HFFc6 (cell line): ENCODE measurements at regions not wholly inside any gene's neighbourhood (a gene's known extent, or its start where the extent isn't known, plus 50 kb on each side); places are given as distances from the start of the nearest gene placed in this dataset.

Experiments
- DNase-seq: peaks from one replicate; pipeline ENCODE4 v3.0.0-alpha.2; 2018
- H3K27ac Mint-ChIP-seq: 2 replicates; pipeline ENCODE4 v1.8.0; 2020; ENCODE audit warnings: mild to moderate bottlenecking, mixed read lengths
- H3K27me3 Mint-ChIP-seq: 2 replicates; pipeline ENCODE4 v1.8.0; 2021; ENCODE audit warnings: mild to moderate bottlenecking, moderate library complexity, mixed read lengths; ENCODE audit not compliant: insufficient read depth
- H3K36me3 Mint-ChIP-seq: 2 replicates; pipeline ENCODE4 v1.8.0; 2021; ENCODE audit warnings: low read depth, mixed read lengths
- H3K4me1 Mint-ChIP-seq: 2 replicates; pipeline ENCODE4 v1.8.0; 2020; ENCODE audit warnings: low read depth, mixed read lengths
- H3K4me3 Mint-ChIP-seq: 2 replicates; pipeline ENCODE4 v1.8.0; 2020; ENCODE audit warnings: mild to moderate bottlenecking, moderate library complexity, mixed read lengths
- H3K9me3 Mint-ChIP-seq: 2 replicates; pipeline ENCODE4 v1.8.0; 2020; ENCODE audit warnings: mild to moderate bottlenecking, mixed read lengths
- CTCF ChIP-seq: fragments of 200-600 bp; sonication (generic); IDR thresholded peaks from 2 replicates; pipeline ENCODE4 v1.5.0; 2021; ENCODE audit warnings: antibody characterized with exemption, mild to moderate bottlenecking

DNA sequence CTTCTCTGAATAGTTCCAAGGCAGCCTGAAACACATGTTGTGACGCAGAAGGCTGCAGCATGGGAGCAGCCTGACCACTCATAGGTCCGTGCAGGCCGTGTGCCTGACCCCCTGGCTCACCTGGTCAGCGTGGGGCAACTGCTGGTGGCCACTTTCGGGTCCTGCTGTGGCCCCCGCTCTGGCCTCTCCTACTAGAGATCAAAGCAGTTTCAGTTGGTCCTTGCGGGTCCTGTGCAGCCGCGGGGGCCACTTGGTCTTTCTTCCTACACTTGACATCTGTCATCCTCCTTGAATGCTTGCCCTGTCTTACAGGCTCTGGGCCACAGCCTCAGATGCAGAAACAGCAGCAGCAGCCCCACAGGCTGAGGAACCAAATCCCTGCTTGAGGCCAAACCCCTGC, 320.8 kb upstream of the ZNF32 start:
- Mint-ChIP-seq H3K4me3 (no peak overlapping the region), H3K27me3 (peaks cover 8% of the 10 kb centered on the region), H3K9me3 (no peaks in the 10 kb centered on the region), H3K27ac (no peak overlapping the region), H3K4me1 (peaks cover 18% of the 10 kb centered on the region), H3K36me3 (no peaks in the 10 kb centered on the region)
- no peak for DNase-seq
- no peak for TF ChIP-seq CTCF

DNA sequence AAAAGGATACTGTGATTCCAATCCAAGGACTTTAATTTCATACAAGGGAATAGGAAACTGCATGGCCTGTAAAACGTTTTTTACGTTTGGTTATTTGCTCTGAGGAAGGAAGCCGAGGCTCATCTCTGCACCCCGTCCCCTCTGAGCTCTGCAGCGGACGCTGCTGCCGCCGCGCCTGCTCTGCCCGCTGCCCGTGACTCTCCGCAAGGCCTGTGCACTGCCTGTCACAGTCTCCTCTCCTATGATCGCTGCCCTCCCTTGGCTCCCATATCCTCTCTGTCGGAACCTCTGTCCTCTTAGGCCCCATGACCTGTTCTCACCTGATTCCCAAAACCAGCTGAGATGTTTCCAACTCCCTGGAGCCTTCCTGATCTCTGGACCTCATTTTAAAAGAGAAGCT, 320.3 kb upstream of the ZNF32 start:
- DNase-seq = no peak
- Mint-ChIP-seq H3K36me3 (no peaks in the 10 kb centered on the region), H3K4me1 (peaks cover 21% of the 10 kb centered on the region), H3K9me3 (no peaks in the 10 kb centered on the region), H3K27me3 (peaks cover 7% of the 10 kb centered on the region), H3K27ac (no peak overlapping the region), H3K4me3 (no peak overlapping the region)
- TF ChIP-seq CTCF = no peak

DNA sequence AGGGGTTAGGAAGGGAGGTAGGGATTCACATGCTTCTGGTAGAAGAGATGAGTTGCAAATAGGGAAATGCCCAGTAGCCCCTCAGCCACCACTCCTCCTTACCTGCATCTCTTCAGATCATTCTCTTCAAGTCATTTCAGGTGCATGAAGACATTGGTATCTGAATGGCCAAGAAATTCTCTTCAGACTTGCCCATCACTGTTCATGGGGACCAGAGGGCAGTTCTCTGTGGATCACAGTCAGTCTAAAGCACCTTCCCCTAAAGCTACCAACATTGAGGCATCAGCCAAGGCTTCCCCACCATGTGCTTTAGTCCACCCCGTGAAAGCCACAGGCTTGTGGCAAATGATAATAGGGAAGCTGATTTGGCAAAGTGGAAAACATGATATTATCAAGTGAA, 319.4 kb upstream of the ZNF32 start:
- H3K27me3 Mint-ChIP-seq = peaks cover 3% of the 10 kb centered on the region
- no peak for TF ChIP-seq CTCF
- DNase-seq = no peak

GRCh38 chr10:43966571-43966965, 317.9 kb upstream of the ZNF32 start:
- H3K9me3 Mint-ChIP-seq = no peaks in the 10 kb centered on the region
- no peak for DNase-seq
- no peaks in the 10 kb centered on the region for H3K36me3 Mint-ChIP-seq
- H3K27me3 Mint-ChIP-seq = peaks cover 3% of the 10 kb centered on the region
- H3K4me1 Mint-ChIP-seq = peaks cover 39% of the 10 kb centered on the region
- no peak overlapping the region for H3K27ac Mint-ChIP-seq
- TF ChIP-seq CTCF = no peak
- no peak overlapping the region for H3K4me3 Mint-ChIP-seq

More for the DNA sequence above, 319.4 kb upstream of the ZNF32 start:
- Mint-ChIP-seq H3K36me3 (no peaks in the 10 kb centered on the region), H3K27ac (no peak overlapping the region), H3K4me1 (peaks cover 24% of the 10 kb centered on the region), H3K4me3 (no peak overlapping the region), H3K9me3 (no peaks in the 10 kb centered on the region)

DNA sequence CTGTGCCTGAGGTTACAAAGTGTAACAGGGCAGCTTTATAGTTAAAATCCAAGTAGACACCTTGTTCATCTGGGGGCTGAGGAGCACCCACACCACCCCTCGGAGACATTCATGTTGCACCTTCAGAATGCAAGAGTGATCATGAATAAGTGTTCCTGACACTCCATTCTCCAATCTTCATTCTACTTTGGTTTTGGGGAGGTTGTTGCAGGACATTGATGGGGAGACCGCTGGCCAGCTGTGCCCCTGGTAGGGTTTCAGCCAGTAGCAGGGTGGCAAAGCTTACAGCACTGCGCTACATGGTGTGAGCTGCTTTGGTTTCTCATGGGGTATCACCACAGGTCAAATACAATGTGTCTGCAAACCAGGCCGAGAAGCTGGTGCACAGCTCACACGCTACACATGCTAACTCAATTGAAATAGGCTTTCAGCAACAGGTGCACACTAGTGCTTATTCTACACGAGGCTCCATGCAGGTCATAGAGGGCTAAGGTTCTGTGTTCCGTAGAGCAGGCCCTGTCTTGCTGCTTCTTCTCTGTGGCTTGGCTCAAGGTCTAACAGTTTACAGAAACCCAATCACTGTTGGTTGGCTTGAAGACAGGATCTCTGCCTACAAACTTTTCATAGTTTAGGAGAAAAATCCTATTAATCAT, 317.4 kb upstream of the ZNF32 start:
- Mint-ChIP-seq H3K36me3 (no peaks in the 10 kb centered on the region), H3K4me1 (peaks cover 45% of the 10 kb centered on the region), H3K27ac (no peak overlapping the region), H3K9me3 (no peaks in the 10 kb centered on the region), H3K27me3 (peaks cover 3% of the 10 kb centered on the region), H3K4me3 (no peak overlapping the region)
- DNase-seq = no peak
- TF ChIP-seq CTCF = no peak
